HepG2 (cell line): ENCODE measurements at regions not wholly inside any gene's neighbourhood (a gene's known extent, or its start where the extent isn't known, plus 50 kb on each side); places are given as distances from the start of the nearest gene placed in this dataset.
A peak's percentile ranks its signal among the peaks of the same experiment; 100 is the strongest.

Source experiments
- ETV6 ChIP-seq: sonication (generic); formaldehyde crosslinking; conservative IDR thresholded peaks from 2 replicates; pipeline ENCODE4 v1.4.0; 2020; ENCODE audit warnings: missing genetic modification reagents
- FOXO1 ChIP-seq: sonication (generic); formaldehyde crosslinking; IDR thresholded peaks from 2 replicates; pipeline ENCODE4 v1.4.0; 2020; ENCODE audit warnings: missing genetic modification reagents
- FUBP1 ChIP-seq: sonication (generic); formaldehyde crosslinking; IDR thresholded peaks from 2 replicates; pipeline ENCODE4 v1.5.1; 2020; ENCODE audit warnings: missing genetic modification reagents, mild to moderate bottlenecking, borderline replicate concordance
- GABPB1 ChIP-seq: IDR thresholded peaks from 2 replicates; pipeline ENCODE4 v1.6.1; 2016; ENCODE audit warnings: mild to moderate bottlenecking, missing genetic modification reagents, moderate library complexity, missing compliant biosample characterization
- HNF1B ChIP-seq: sonication (generic); formaldehyde crosslinking; IDR thresholded peaks from 2 replicates; pipeline ENCODE4 v1.5.1; 2020; ENCODE audit warnings: mild to moderate bottlenecking, moderate library complexity, missing genetic modification reagents
- IKZF5 ChIP-seq: IDR thresholded peaks from 2 replicates; pipeline ENCODE4 v1.6.1; 2018; ENCODE audit warnings: missing genetic modification reagents, mild to moderate bottlenecking, missing compliant biosample characterization
- LBX2 ChIP-seq: sonication (generic); formaldehyde crosslinking; IDR thresholded peaks from 2 replicates; pipeline ENCODE4 v1.5.0; 2020; ENCODE audit warnings: missing genetic modification reagents, mild to moderate bottlenecking, borderline replicate concordance
- ONECUT2 ChIP-seq: sonication (generic); formaldehyde crosslinking; IDR thresholded peaks from 2 replicates; pipeline ENCODE4 v1.4.0; 2020; ENCODE audit warnings: missing genetic modification reagents
- RFX3 ChIP-seq: IDR thresholded peaks from 2 replicates; pipeline ENCODE4 v1.6.1; 2016; ENCODE audit warnings: missing biosample characterization, missing genetic modification reagents
- SIX4 ChIP-seq: sonication (generic); formaldehyde crosslinking; IDR thresholded peaks from 2 replicates; pipeline ENCODE4 v1.4.0; 2020; ENCODE audit warnings: missing genetic modification reagents
- SMYD3 ChIP-seq: sonication (generic); formaldehyde crosslinking; IDR thresholded peaks from 2 replicates; pipeline ENCODE4 v1.8.1; 2023; ENCODE audit warnings: mild to moderate bottlenecking, missing genetic modification reagents
- SOX6 ChIP-seq, 2 experiments: fragments of 450-650 bp in 1 of 2; sonication (generic) in 1 of 2; formaldehyde crosslinking in 1 of 2; IDR thresholded peaks; 2 replicates each; pipeline versions ENCODE4 v1.4.0 to v1.6.1; 2017 to 2020; ENCODE audit warnings: antibody characterized with exemption in 1 of 2, mild to moderate bottlenecking in 1 of 2, missing genetic modification reagents in 1 of 2
- SSRP1 ChIP-seq: IDR thresholded peaks from 2 replicates; pipeline ENCODE4 v1.6.1; 2016; ENCODE audit warnings: control low read depth
- YEATS2 ChIP-seq: sonication (generic); formaldehyde crosslinking; IDR thresholded peaks from 2 replicates; pipeline ENCODE4 v1.4.0; 2020; ENCODE audit warnings: missing genetic modification reagents, borderline replicate concordance
- ZBTB14 ChIP-seq: sonication (generic); formaldehyde crosslinking; IDR thresholded peaks from 2 replicates; pipeline ENCODE4 v1.4.0; 2020; ENCODE audit warnings: missing genetic modification reagents
- ZFP90 ChIP-seq: sonication (generic); formaldehyde crosslinking; IDR thresholded peaks from 2 replicates; pipeline ENCODE4 v1.8.0; 2022; ENCODE audit warnings: missing genetic modification reagents, mild to moderate bottlenecking, inconsistent platforms, borderline replicate concordance
- ZHX1 ChIP-seq: sonication (generic); formaldehyde crosslinking; IDR thresholded peaks from 2 replicates; pipeline ENCODE4 v1.8.1; 2022; ENCODE audit warnings: low read depth, mild to moderate bottlenecking, missing genetic modification reagents
- ZNF720 ChIP-seq: sonication (generic); formaldehyde crosslinking; IDR thresholded peaks from 2 replicates; pipeline ENCODE4 v1.4.0; 2020; ENCODE audit warnings: missing genetic modification reagents
- ZNF761 ChIP-seq: sonication (generic); formaldehyde crosslinking; conservative IDR thresholded peaks from 2 replicates; pipeline ENCODE4 v1.4.0; 2020; ENCODE audit warnings: mild to moderate bottlenecking, missing genetic modification reagents
- ZNF768 ChIP-seq: sonication (generic); formaldehyde crosslinking; IDR thresholded peaks from 2 replicates; pipeline ENCODE4 v1.4.0; 2020; ENCODE audit warnings: missing genetic modification reagents

- TF ChIP-seq ZBTB14 (CRISPR knock-in tag) (no peak), SOX6 (IDR thresholded peaks at IDR 0.05) (no peak), SOX6 (CRISPR knock-in tag; IDR thresholded peaks at IDR 0.05) (peak; percentile 89), LBX2 (no peak), ONECUT2 (CRISPR knock-in tag) (peak; percentile 86), RFX3 (CRISPR knock-in tag) (no peak), ZHX1 (CRISPR knock-in tag) (no peak), IKZF5 (CRISPR knock-in tag) (no peak), FOXO1 (CRISPR knock-in tag) (peak; percentile 61), SSRP1 (no peak), SMYD3 (CRISPR knock-in tag) (no peak), ZNF768 (CRISPR knock-in tag) (no peak; the same call in 1 of the 2 replicates), ZNF761 (CRISPR knock-in tag) (no peak), YEATS2 (CRISPR knock-in tag) (no peak), FUBP1 (CRISPR knock-in tag) (no peak), ZFP90 (CRISPR knock-in tag) (no peak), HNF1B (CRISPR knock-in tag) (no peak), ZNF720 (CRISPR knock-in tag) (no peak), GABPB1 (no peak), ETV6 (CRISPR knock-in tag) (no peak), SIX4 (CRISPR knock-in tag) (no peak)
Measured at GRCh38 chr5:67815455-67816391, 399.8 kb upstream of the PIK3R1 start (continued).
